SK-N-MC (cell line): ENCODE measurements at regions not wholly inside any gene's neighbourhood (a gene's known extent, or its start where the extent isn't known, plus 50 kb on each side); places are given as distances from the start of the nearest gene placed in this dataset.

Experiments used
- DNase-seq: peaks from one replicate; pipeline ENCODE4 v3.0.0-alpha.2; 2011; ENCODE audit warnings: low read depth, low spot score
- H3K27ac ChIP-seq: fragments of 200-600 bp; sonication (generic); 2 replicates; pipeline ENCODE4 v1.5.1; 2016; ENCODE audit warnings: mixed run types
- H3K36me3 ChIP-seq: fragments of 200-600 bp; sonication (generic); 2 replicates; pipeline ENCODE4 v1.6.1; 2017; ENCODE audit warnings: antibody characterized with exemption, low read length, mixed read lengths; ENCODE audit not compliant: insufficient read depth
- H3K4me3 ChIP-seq: fragments of 200-600 bp; sonication (generic); 2 replicates; pipeline ENCODE4 v1.5.1; 2016
- H3K9ac ChIP-seq: fragments of 200-600 bp; sonication (generic); 2 replicates; pipeline ENCODE4 v1.8.0; 2017; ENCODE audit warnings: mixed run types, mixed read lengths; ENCODE audit not compliant: insufficient read length
- H3K9me3 ChIP-seq: fragments of 200-600 bp; sonication (generic); 2 replicates; pipeline ENCODE4 v1.6.1; 2017; ENCODE audit warnings: low read depth, mild to moderate bottlenecking, antibody characterized with exemption, low read length, moderate library complexity, mixed read lengths
- EZH2 ChIP-seq: fragments of 200-600 bp; sonication (generic); IDR thresholded peaks from one replicate; pipeline ENCODE4 v1.6.1; 2017; ENCODE audit warnings: antibody characterized with exemption
- FOXP2 ChIP-seq: optimal IDR thresholded peaks from 2 replicates; pipeline ENCODE3; 2011; ENCODE audit warnings: mild to moderate bottlenecking, moderate library complexity; ENCODE audit not compliant: insufficient read depth; ENCODE audit errors: extremely low read length, control extremely low read depth
- POLR2AphosphoS5 ChIP-seq: IDR thresholded peaks from 2 replicates; pipeline ENCODE4 v1.6.1; 2012; ENCODE audit warnings: mild to moderate bottlenecking, low read depth, low read length, borderline replicate concordance

DNA sequence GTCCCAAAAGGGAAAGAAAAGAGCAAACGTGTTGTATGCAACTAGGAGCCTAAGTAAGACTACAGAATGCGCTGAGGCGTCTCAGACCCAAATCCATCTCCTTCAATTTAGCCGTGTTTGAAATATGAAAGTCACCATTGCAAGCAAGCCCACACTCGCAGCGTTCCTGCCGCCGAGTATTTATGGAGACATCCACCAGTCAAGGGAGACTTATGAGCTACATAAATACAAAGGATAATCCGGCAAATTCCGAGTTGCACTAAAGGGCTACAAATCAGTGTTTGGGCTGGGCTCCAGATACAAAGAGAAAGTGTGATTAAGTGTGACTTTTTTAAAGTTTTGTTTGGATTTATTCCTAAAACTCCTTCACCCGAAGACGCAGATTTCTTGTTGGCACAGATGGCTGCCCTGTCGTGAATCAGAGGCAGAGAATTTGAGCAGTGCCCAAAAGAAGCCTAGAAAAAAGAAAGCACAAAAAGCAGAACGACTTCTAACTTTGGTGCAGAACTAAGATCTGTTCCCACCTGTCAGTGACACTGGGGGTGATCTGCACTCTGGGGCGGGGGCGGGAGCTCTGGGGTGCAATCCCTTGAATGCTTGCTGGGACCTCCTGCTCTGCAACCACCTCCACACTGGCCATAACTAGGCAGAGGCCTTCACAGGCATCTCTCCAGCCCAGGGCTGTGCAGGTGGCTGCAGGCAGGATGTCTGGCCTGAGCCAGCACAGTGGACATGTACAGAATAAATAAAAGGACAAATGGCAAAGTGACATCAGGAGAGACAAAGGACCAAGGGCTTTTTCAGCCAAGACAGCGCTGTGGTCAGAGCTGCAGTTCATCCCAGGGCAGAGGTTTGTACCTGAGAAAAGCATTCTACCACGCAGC, 489.7 kb downstream of the NPHP4 start:
- Histone ChIP-seq H3K9ac (no peak overlapping the region), H3K36me3 (no peaks in the 10 kb centered on the region), H3K27ac (no peak overlapping the region), H3K9me3 (no peaks in the 10 kb centered on the region), H3K4me3 (no peak overlapping the region)
- TF ChIP-seq POLR2AphosphoS5: no peak
- TF ChIP-seq FOXP2: no peak
- TF ChIP-seq EZH2: no peak
- DNase-seq: no peak

DNA sequence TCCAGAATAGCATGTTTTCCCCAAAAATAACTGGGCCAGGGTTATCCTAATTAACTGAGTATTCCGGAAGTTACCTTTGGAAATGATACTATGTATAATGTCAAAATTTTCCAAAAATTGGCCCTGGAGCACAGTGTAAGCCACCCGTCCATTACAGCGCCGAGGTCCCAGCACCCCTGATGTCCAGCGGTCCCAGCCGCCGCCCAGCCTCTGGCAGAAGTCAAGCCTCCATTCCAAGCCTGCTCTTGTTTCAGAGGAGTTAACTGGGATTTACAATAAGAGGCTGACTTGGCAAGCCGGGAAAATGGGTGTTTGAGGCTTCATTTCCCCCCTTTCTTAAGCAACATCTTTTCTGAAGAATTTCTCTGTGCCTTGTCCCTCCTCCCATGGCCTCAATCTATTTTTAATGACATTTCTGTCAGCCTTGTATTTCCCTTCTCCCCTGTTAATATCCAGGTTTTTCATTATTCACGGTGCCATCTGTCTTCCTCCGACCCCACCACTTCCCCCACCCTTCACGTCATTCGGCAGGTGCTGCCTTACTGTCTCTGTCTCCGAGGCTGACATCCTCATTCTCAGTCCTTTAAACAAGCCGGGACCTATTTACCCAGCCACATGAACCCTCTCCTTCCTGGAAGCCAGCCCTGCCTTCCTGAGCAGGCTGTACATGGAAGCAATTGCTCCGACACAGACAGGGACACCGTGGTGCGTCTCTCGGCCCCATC, 490.9 kb downstream of the NPHP4 start:
- no peaks in the 10 kb centered on the region for H3K9me3 ChIP-seq
- no peak overlapping the region for H3K9ac ChIP-seq
- H3K4me3 ChIP-seq: no peak overlapping the region
- no peak overlapping the region for H3K27ac ChIP-seq
- TF ChIP-seq FOXP2: no peak
- TF ChIP-seq EZH2: peak; percentile 23
- TF ChIP-seq POLR2AphosphoS5: no peak
- DNase-seq: no peak
- no peaks in the 10 kb centered on the region for H3K36me3 ChIP-seq

GRCh38 chr1:5500541-5500940, 491.7 kb downstream of the NPHP4 start:
- TF ChIP-seq EZH2 (no peak), FOXP2 (no peak), POLR2AphosphoS5 (no peak)
- Histone ChIP-seq H3K36me3 (no peaks in the 10 kb centered on the region), H3K9ac (no peak overlapping the region), H3K4me3 (no peak overlapping the region), H3K27ac (no peak overlapping the region), H3K9me3 (no peaks in the 10 kb centered on the region)
- DNase-seq: no peak

GRCh38 chr1:5497503-5497902, 494.7 kb downstream of the NPHP4 start:
- TF ChIP-seq POLR2AphosphoS5 (no peak), FOXP2 (no peak), EZH2 (no peak)
- no peak overlapping the region for H3K27ac ChIP-seq
- no peak overlapping the region for H3K9ac ChIP-seq
- H3K9me3 ChIP-seq: no peaks in the 10 kb centered on the region
- DNase-seq: no peak
- no peaks in the 10 kb centered on the region for H3K36me3 ChIP-seq
- no peak overlapping the region for H3K4me3 ChIP-seq

GRCh38 chr1:5495596-5496410, 496.4 kb downstream of the NPHP4 start:
- no peaks in the 10 kb centered on the region for H3K9me3 ChIP-seq
- DNase-seq: no peak
- no peak overlapping the region for H3K27ac ChIP-seq
- H3K4me3 ChIP-seq: no peak overlapping the region
- no peaks in the 10 kb centered on the region for H3K36me3 ChIP-seq
- no peak for TF ChIP-seq EZH2
- TF ChIP-seq FOXP2: no peak
- no peak overlapping the region for H3K9ac ChIP-seq

- no peaks in the 10 kb centered on the region for H3K9me3 ChIP-seq
- no peak overlapping the region for H3K4me3 ChIP-seq
- H3K27ac ChIP-seq: no peak overlapping the region
- no peak overlapping the region for H3K9ac ChIP-seq
- TF ChIP-seq FOXP2: no peak
- DNase-seq: no peak
- H3K36me3 ChIP-seq: no peaks in the 10 kb centered on the region
Measured at GRCh38 chr1:5494518-5494917, 497.7 kb downstream of the NPHP4 start.

DNA sequence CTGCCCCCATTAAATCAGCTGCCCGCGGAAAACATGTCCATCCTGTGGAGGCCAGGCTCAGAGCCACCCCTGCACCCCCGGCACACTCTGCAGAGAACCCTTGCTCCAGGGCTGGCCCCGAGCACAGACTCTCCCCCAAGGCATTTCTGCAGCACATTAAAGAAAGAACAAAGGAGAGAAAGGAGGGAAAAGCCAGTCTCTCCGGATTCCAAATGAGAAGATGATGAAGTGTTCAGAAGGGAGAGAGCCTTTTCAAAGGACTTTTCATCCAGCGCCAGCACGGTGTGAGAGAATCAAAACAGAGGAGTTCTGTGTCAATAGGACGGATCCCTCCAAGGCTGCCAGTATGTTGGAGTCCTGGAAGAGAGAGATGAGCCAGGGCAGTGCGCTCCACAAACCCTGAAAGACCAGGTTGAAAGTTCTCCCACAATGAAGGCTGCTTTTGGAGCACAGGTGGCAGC, 498.3 kb downstream of the NPHP4 start:
- Histone ChIP-seq H3K27ac (no peak overlapping the region), H3K9ac (no peak overlapping the region), H3K4me3 (no peak overlapping the region), H3K9me3 (no peaks in the 10 kb centered on the region), H3K36me3 (no peaks in the 10 kb centered on the region)
- TF ChIP-seq FOXP2 (no peak), EZH2 (no peak), POLR2AphosphoS5 (no peak)
- DNase-seq: no peak

GRCh38 chr1:5493275-5493674, 498.9 kb downstream of the NPHP4 start:
- Histone ChIP-seq H3K9me3 (no peaks in the 10 kb centered on the region), H3K36me3 (no peaks in the 10 kb centered on the region), H3K9ac (no peak overlapping the region), H3K4me3 (no peak overlapping the region), H3K27ac (no peak overlapping the region)
- DNase-seq: no peak
- TF ChIP-seq FOXP2: no peak
- no peak for TF ChIP-seq EZH2
- no peak for TF ChIP-seq POLR2AphosphoS5
